HFF-Myc (cell line): ENCODE measurements at regions not wholly inside any gene's neighbourhood (a gene's known extent, or its start where the extent isn't known, plus 50 kb on each side); places are given as distances from the start of the nearest gene placed in this dataset.
"Not testable (repeated sequence)": the region's sequence is repeated elsewhere in the genome, so short reads cannot be mapped to it uniquely, and the experiment has no call there.

ENCODE experiments used
- DNase-seq: peaks from one replicate; pipeline ENCODE4 v3.0.0-alpha.2; 2011; ENCODE audit warnings: low read depth; ENCODE audit errors: extremely low read depth
- H3K4me3 ChIP-seq: replicated peaks from 2 replicates; pipeline ENCODE4 v1.5.1; 2011; ENCODE audit warnings: low read depth, mild to moderate bottlenecking, control low read depth, low read length
- CTCF ChIP-seq: IDR thresholded peaks from 2 replicates; pipeline ENCODE4 v1.5.1; 2012; ENCODE audit warnings: mild to moderate bottlenecking, low read depth, low read length, control low read depth; ENCODE audit errors: missing control alignments

GRCh38 chr2:91895091-91895490, 2976.1 kb upstream of the TEKT4 start:
- peak; percentile 13 for TF ChIP-seq CTCF
- not testable (repeated sequence) for H3K4me3 ChIP-seq, DNase-seq

DNA sequence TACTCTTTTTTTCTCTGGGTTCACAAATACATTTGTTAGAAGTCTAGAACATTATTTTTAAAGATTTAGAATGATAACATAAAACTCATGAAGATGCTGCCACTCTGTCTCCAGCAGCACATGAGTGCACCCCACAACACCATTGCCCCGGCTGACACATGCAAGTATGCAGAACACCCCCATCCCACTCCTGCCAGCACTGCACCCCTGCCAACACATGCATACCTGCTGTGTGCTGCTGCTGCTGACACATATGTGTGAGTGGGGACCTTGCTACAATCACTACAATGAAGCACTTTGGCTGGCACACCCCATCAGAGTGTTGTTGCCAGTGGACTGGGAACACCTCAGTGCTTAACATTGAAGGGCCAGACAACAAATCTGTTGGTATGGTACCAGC, 2953.6 kb upstream of the TEKT4 start:
- H3K4me3 ChIP-seq, DNase-seq: not testable (repeated sequence)
